Fibroblast of the aortic adventitia (primary cell): ENCODE measurements at regions not wholly inside any gene's neighbourhood (a gene's known extent, or its start where the extent isn't known, plus 50 kb on each side); places are given as distances from the start of the nearest gene placed in this dataset.

ENCODE experiments used
- DNase-seq: peaks from one replicate; pipeline ENCODE4 v3.0.0-alpha.2; 2010; ENCODE audit warnings: low read depth
- H3K4me3 ChIP-seq: 2 replicates; pipeline ENCODE4 v1.5.1; 2011; ENCODE audit warnings: low read depth, mild to moderate bottlenecking, control low read depth, low read length, moderate library complexity
- CTCF ChIP-seq: IDR thresholded peaks from 2 replicates; pipeline ENCODE4 v1.5.1; 2011; ENCODE audit warnings: mild to moderate bottlenecking, low read length, control low read depth, inconsistent platforms; ENCODE audit not compliant: insufficient read depth

DNA sequence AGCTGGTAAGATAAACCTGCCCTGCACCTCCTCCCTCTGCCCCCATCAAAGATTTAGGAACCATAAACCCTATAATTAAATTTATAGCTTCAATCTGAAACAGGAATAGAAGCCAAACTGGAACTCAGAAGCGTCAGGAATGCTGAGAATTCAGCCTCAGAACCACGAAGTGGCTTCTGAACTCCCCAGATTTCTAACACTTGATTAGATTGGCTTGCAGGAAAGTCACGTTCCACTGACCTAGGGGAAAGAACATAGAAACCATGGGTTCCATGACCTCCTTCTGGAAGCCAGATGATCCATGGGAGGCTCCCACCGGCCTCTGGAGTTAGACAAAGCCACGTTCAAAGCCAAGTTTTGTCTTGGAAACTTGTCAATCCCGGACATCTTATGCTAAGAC, 356.5 kb downstream of the MID1IP1 start:
- no peak for DNase-seq
- TF ChIP-seq CTCF, result no peak
- no peak overlapping the region for H3K4me3 ChIP-seq

GRCh38 chrX:39158801-39159657, 357.8 kb downstream of the MID1IP1 start:
- DNase-seq, result peak; percentile 19
- no peak for TF ChIP-seq CTCF
- no peak overlapping the region for H3K4me3 ChIP-seq

DNA sequence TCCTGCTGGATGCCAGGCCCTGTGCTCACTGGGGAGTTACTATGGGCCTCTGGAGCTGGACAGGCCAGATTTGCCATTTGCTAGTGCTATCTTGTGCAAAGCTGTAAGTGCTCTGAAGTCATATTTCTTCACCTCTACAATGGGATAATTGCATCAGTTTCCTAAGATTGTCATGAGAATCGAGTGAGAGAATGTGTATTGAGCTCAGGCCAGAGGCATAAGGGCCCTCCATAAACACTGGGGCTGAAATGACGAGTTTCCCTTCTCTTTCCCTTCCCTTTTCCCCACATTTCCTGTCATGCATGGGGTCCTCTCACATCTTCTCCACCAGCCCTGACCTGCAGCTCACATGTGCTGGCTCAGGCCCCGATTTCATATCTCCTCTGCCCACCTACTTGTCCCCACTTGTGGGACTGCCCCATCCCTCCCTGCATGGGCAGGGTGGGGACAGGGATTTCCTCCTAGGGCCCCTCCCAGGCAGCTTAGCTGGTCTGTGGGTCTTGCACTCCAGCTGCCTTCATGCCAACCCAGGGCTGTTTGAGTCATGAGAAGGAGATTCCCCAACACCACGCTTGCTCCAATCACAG, 358.8 kb downstream of the MID1IP1 start:
- H3K4me3 ChIP-seq, result no peak overlapping the region
- DNase-seq, result no peak

DNA sequence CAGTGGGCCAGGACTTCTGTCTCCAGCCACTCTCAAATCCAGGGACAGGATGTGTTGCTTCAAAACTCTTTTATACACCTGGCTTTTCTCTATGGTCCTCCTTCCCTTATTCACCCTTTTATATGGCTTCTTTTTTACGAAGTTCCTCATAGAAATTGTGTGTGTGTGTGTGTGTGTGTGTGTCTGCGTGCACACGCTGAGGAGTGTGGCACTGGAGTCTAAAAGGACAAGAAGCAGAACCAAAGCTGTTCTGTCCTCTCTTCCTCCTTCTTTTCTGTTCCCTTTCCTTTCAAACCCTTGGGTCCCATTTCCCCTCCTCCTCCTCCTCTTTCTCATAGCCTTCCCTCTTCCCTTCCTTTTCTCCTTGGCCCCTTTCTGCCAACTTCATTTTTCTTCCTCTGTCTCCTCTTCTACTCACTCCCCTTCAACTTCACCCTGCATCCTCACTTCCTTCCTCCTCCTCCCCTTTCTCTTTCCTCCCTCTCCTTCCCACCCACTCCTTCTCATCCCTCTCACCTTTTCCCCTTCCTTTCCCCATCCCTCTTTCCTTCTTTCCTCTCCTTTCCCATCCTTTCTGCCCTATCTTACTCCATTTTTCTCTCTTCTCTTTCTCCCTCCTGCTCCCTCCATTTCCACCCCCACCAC, 360.5 kb downstream of the MID1IP1 start:
- no peak for TF ChIP-seq CTCF
- DNase-seq, result no peak
- H3K4me3 ChIP-seq, result no peak overlapping the region

More for the DNA sequence above, 358.8 kb downstream of the MID1IP1 start:
- no peak for TF ChIP-seq CTCF

DNA sequence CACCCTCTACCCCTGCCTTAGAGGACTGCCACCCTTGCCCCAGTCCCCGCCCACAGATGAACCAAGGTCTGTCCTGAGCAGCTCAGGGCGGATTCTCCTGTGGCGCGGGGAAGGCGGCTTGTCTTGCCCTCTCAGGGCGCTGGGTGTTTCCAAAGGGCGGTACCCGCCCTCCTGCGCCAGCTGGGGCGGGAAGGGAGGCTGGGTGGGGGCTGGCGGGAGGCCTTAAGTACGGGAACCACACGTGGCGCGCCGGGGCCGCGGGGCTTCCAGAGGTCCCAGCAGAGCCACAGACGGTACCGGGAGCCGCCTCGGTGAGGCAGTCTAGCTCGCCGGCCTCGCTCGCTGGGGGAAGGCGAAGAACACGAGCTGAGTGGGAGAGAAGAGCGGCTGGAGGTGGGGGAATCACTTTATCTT, 361.1 kb downstream of the MID1IP1 start:
- H3K4me3 ChIP-seq, result no peak overlapping the region
- DNase-seq, result no peak
- TF ChIP-seq CTCF, result no peak

DNA sequence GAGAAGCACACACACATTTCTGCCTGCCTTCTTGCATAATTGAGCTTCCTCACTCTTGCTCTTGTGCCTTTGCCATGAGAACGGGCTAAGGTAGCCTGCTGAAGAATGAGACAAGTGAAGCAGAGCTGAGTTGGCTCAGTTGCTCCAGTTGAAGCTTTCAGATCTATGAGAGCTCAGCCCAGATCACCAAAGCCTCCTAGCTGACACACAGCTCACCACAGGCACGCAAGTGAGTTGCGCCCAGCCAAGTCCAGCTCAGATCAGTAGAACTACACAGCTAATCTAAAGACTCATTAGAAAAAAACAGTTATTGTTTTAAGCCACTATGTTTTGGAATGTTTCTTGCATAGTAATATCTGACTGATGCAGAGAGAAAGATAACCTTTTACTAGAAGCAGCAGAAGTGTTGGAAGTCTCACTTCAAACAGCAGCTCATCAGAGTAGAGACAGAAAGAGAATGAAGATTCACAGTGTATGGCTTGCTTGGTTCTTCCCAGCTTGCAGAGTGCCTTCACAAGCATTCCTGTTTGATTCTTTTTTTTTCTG, 362.4 kb downstream of the MID1IP1 start:
- no peak for DNase-seq
- no peak for TF ChIP-seq CTCF
- H3K4me3 ChIP-seq, result no peak overlapping the region
